Panc1 (cell line): ENCODE measurements at regions not wholly inside any gene's neighbourhood (a gene's known extent, or its start where the extent isn't known, plus 50 kb on each side); places are given as distances from the start of the nearest gene placed in this dataset.

Experiments
- ATAC-seq: fragments of 200-7000 bp; cut with Tn5 transposase; 2 replicates; pipeline ENCODE4 v1.9.1; 2020; ENCODE audit warnings: mild to moderate bottlenecking, moderate library complexity
- BruUV-seq: library from RNA; stranded (reverse); fragments of 400-500 nt; replicated peaks from 2 replicates; lab custom pipeline; 2021; lab: Mats Ljungman, UMichigan
- CTCF ChIA-PET: fragments of 300-600 bp; sonication (Branson Sonifier 250); formaldehyde crosslinking; loops from one replicate; lab custom pipeline; 2022; ENCODE audit warnings: antibody characterized with exemption; lab: Charles Lee
- POLR2A ChIA-PET: fragments of 300-600 bp; sonication (Branson Sonifier 250); formaldehyde crosslinking; loops from one replicate; lab custom pipeline; 2022; ENCODE audit warnings: antibody characterized with exemption; lab: Charles Lee
- DNase-seq: peaks from one replicate; pipeline ENCODE4 v3.0.0-alpha.2; 2010; ENCODE audit warnings: low read depth, low spot score
- H3K27ac ChIP-seq: 2 replicates; pipeline ENCODE4 v1.5.1; 2011; ENCODE audit warnings: mild to moderate bottlenecking, low read length, inconsistent platforms
- H3K27me3 ChIP-seq: fragments of 200-500 bp; sonication (Bioruptor generic); 2 replicates; pipeline ENCODE4 v1.6.0; 2014; ENCODE audit warnings: low read length, inconsistent platforms; ENCODE audit not compliant: control insufficient read depth, insufficient read depth
- H3K36me3 ChIP-seq: fragments of 200-500 bp; sonication (Bioruptor generic); 2 replicates; pipeline ENCODE4 v1.5.1; 2014; ENCODE audit warnings: inconsistent platforms, mild to moderate bottlenecking, low read length, moderate library complexity; ENCODE audit not compliant: control insufficient read depth, insufficient read depth
- H3K4me1 ChIP-seq: 2 replicates; pipeline ENCODE4 v1.5.1; 2011; ENCODE audit warnings: inconsistent platforms, mild to moderate bottlenecking, low read length, moderate library complexity; ENCODE audit not compliant: control insufficient read depth, insufficient read depth
- H3K4me3 ChIP-seq, 2 experiments: 2 replicates each; pipeline ENCODE4 v1.5.1; 2011 to 2012; ENCODE audit warnings: low read depth in 2 of 2, low read length in 2 of 2, mild to moderate bottlenecking in 2 of 2, inconsistent platforms in 1 of 2, moderate library complexity in 1 of 2
- H3K9me3 ChIP-seq: fragments of 200-500 bp; sonication (Bioruptor generic); 2 replicates; pipeline ENCODE4 v1.5.1; 2014; ENCODE audit warnings: low read depth, mild to moderate bottlenecking, inconsistent platforms, low read length, moderate library complexity; ENCODE audit not compliant: control insufficient read depth, insufficient read depth
- POLR2AphosphoS5 ChIP-seq: IDR thresholded peaks from 2 replicates; pipeline ENCODE4 v1.6.1; 2012; ENCODE audit warnings: mild to moderate bottlenecking, low read depth, low read length, moderate library complexity
- SIN3A ChIP-seq: IDR thresholded peaks from 2 replicates; pipeline ENCODE4 v1.6.1; 2012; ENCODE audit warnings: low read depth, mild to moderate bottlenecking, low read length, moderate library complexity, borderline replicate concordance; ENCODE audit not compliant: insufficient read depth
- TCF7L2 ChIP-seq: IDR thresholded peaks from 2 replicates; pipeline ENCODE4 v1.6.1; 2011; ENCODE audit warnings: mild to moderate bottlenecking, low read depth, low read length, inconsistent platforms
- in situ Hi-C: cut with HindIII; loops from 2 replicates; pipeline ENCODE4 v1.10.0; 2016; ENCODE audit warnings: low sequenced_read_pairs, low pct_unique_long_range_greater_than_20kb
- intact Hi-C: fragments of 100-400 bp; cut with micrococcal nuclease; formaldehyde crosslinking; loops from one replicate; pipeline ENCODE4 v1.10.0; 2022; ENCODE audit not compliant: unreplicated experiment
- TF ChIP-seq, protein P1 (sequence below), 2 experiments: IDR thresholded peaks; 2 replicates each; pipeline ENCODE4 v1.6.1; 2011 to 2012; ENCODE audit warnings: low read depth in 2 of 2, control low read depth in 1 of 2, low read length in 1 of 2, mild to moderate bottlenecking in 1 of 2, moderate library complexity in 1 of 2; ENCODE audit not compliant: insufficient read depth in 1 of 2
- TF ChIP-seq, protein P2 (sequence below): fragments of 450-650 bp; IDR thresholded peaks from 2 replicates; pipeline ENCODE4 v1.5.1; 2017; ENCODE audit warnings: mild to moderate bottlenecking

DNA sequence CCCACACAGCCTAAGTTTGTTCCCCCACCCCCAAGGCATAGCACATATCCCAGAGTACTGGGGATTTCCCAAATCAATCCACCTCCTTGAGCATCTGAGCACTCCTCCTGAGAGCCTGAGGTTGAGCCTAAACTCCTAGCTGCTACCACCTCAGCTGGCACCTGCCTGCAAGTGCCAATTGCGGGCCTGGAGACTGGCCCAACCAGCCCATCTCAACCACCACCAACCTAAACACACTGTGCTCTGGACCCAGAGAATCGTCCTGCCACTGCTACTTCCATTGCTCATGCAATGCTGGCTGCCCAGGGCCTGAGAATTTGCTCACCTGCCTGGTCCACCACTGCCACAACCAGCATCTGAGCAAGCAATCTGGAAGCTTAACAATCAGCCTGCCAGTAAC is 177.1 kb downstream of the FGF13 start:
- DNase-seq (no peak), ATAC-seq (no peak)
- no peaks in the 10 kb centered on the region for H3K4me1 ChIP-seq
- in situ Hi-C loops (no loop called here), intact Hi-C loops (no loop called here)
- H3K9me3 ChIP-seq, result no peaks in the 10 kb centered on the region
- no peaks in the 10 kb centered on the region for H3K27me3 ChIP-seq
- ChIA-PET CTCF (no interaction called here), POLR2A (no interaction called here)
- BruUV-seq, result no TSS peak
- TF ChIP-seq, protein P1, sequence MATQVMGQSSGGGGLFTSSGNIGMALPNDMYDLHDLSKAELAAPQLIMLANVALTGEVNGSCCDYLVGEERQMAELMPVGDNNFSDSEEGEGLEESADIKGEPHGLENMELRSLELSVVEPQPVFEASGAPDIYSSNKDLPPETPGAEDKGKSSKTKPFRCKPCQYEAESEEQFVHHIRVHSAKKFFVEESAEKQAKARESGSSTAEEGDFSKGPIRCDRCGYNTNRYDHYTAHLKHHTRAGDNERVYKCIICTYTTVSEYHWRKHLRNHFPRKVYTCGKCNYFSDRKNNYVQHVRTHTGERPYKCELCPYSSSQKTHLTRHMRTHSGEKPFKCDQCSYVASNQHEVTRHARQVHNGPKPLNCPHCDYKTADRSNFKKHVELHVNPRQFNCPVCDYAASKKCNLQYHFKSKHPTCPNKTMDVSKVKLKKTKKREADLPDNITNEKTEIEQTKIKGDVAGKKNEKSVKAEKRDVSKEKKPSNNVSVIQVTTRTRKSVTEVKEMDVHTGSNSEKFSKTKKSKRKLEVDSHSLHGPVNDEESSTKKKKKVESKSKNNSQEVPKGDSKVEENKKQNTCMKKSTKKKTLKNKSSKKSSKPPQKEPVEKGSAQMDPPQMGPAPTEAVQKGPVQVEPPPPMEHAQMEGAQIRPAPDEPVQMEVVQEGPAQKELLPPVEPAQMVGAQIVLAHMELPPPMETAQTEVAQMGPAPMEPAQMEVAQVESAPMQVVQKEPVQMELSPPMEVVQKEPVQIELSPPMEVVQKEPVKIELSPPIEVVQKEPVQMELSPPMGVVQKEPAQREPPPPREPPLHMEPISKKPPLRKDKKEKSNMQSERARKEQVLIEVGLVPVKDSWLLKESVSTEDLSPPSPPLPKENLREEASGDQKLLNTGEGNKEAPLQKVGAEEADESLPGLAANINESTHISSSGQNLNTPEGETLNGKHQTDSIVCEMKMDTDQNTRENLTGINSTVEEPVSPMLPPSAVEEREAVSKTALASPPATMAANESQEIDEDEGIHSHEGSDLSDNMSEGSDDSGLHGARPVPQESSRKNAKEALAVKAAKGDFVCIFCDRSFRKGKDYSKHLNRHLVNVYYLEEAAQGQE (IDR thresholded peaks at IDR 0.05; ENCODE audit: insufficient read depth in 1 of 2, low read depth in 2 of 2, low read length in 1 of 2), result no peak
- TF ChIP-seq, protein P2, sequence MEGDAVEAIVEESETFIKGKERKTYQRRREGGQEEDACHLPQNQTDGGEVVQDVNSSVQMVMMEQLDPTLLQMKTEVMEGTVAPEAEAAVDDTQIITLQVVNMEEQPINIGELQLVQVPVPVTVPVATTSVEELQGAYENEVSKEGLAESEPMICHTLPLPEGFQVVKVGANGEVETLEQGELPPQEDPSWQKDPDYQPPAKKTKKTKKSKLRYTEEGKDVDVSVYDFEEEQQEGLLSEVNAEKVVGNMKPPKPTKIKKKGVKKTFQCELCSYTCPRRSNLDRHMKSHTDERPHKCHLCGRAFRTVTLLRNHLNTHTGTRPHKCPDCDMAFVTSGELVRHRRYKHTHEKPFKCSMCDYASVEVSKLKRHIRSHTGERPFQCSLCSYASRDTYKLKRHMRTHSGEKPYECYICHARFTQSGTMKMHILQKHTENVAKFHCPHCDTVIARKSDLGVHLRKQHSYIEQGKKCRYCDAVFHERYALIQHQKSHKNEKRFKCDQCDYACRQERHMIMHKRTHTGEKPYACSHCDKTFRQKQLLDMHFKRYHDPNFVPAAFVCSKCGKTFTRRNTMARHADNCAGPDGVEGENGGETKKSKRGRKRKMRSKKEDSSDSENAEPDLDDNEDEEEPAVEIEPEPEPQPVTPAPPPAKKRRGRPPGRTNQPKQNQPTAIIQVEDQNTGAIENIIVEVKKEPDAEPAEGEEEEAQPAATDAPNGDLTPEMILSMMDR, result no peak
- TF ChIP-seq TCF7L2 (no peak), SIN3A (no peak), POLR2AphosphoS5 (no peak)
- no peaks in the 10 kb centered on the region for H3K36me3 ChIP-seq
- H3K4me3 ChIP-seq, result no peak overlapping the region
- no peak overlapping the region for H3K27ac ChIP-seq

DNA sequence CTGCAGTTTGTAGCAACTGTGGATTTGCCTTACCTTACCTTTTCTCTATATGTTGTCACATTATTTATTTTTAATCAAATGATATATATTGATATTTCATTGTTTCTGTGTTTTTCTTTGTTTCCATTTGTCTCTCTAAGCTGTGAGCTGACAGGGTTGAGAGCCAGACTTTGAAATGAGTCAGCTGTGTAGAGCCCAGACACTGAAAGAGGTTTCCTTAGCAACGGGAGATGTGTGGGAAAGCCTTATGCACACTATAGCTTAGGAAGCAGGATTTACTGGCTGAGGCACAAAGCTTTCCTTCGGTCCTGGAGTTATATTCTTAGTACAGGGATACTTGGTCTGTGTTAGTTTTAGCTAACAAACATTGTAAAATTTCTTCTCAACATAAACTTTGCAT is 192.2 kb downstream of the FGF13 start:
- intact Hi-C loops (no loop called here), in situ Hi-C loops (no loop called here)
- ATAC-seq (no peak), DNase-seq (no peak)
- TF ChIP-seq TCF7L2 (no peak), SIN3A (no peak), POLR2AphosphoS5 (no peak)
- TF ChIP-seq, protein P2, result no peak
- TF ChIP-seq, protein P1 (IDR thresholded peaks at IDR 0.05; ENCODE audit: insufficient read depth in 1 of 2, low read depth in 2 of 2, low read length in 1 of 2), result no peak
- ChIA-PET CTCF (interaction anchor here (0.8 kb wide), 1 partner anchor 333 kb away, joined by 3 read pairs; no protein-coding TSS in a partner anchor), POLR2A (no interaction called here)
- no peaks in the 10 kb centered on the region for H3K4me1 ChIP-seq
- no peaks in the 10 kb centered on the region for H3K27me3 ChIP-seq
- no peak overlapping the region for H3K27ac ChIP-seq
- BruUV-seq, result no TSS peak
- no peaks in the 10 kb centered on the region for H3K36me3 ChIP-seq
- H3K4me3 ChIP-seq, result no peak overlapping the region
- H3K9me3 ChIP-seq, result no peaks in the 10 kb centered on the region
